PC-3 (cell line): ENCODE measurements at regions not wholly inside any gene's neighbourhood (a gene's known extent, or its start where the extent isn't known, plus 50 kb on each side); places are given as distances from the start of the nearest gene placed in this dataset.
"Not testable (repeated sequence)": the region's sequence is repeated elsewhere in the genome, so short reads cannot be mapped to it uniquely, and the experiment has no call there.

Experiments used
- ATAC-seq: fragments of 200-7000 bp; cut with Tn5 transposase; 2 replicates; pipeline ENCODE4 v1.9.1; 2020; ENCODE audit warnings: mild to moderate bottlenecking, moderate library complexity
- BruUV-seq: library from RNA; stranded (reverse); fragments of 400-500 nt; replicated peaks from 2 replicates; lab custom pipeline; 2021; lab: Mats Ljungman, UMichigan
- CTCF ChIA-PET: fragments of 300-600 bp; sonication (Branson Sonifier 250); formaldehyde crosslinking; loops from one replicate; lab custom pipeline; 2022; ENCODE audit warnings: antibody characterized with exemption; lab: Charles Lee
- POLR2A ChIA-PET: fragments of 300-600 bp; sonication (Branson Sonifier 250); formaldehyde crosslinking; loops from one replicate; lab custom pipeline; 2022; ENCODE audit warnings: antibody characterized with exemption; ENCODE audit not compliant: unreplicated experiment; lab: Charles Lee
- DNase-seq: peaks from one replicate; pipeline ENCODE4 v3.0.0-alpha.2; 2015
- H2AFZ ChIP-seq: fragments of 300-600 bp; sonication (generic); 2 replicates; pipeline ENCODE4 v1.6.0; 2016; ENCODE audit warnings: antibody characterized with exemption, low read length
- H3F3A ChIP-seq: fragments of 300-600 bp; sonication (generic); one replicate; pipeline ENCODE4 v1.6.0; 2017; ENCODE audit warnings: antibody characterized with exemption, low read length, control low read depth, mild to moderate bottlenecking; ENCODE audit not compliant: unreplicated experiment
- H3K27ac ChIP-seq: fragments of 300-600 bp; sonication (generic); 2 replicates; pipeline ENCODE4 v1.5.1; 2016; ENCODE audit warnings: mild to moderate bottlenecking, low read length
- H3K27me3 ChIP-seq: fragments of 300-600 bp; sonication (generic); 2 replicates; pipeline ENCODE4 v1.6.1; 2016; ENCODE audit warnings: low read length, mixed read lengths
- H3K36me3 ChIP-seq: fragments of 300-600 bp; sonication (generic); 2 replicates; pipeline ENCODE4 v1.6.1; 2016; ENCODE audit warnings: low read depth, mixed run types, low read length, mixed read lengths
- H3K4me1 ChIP-seq: fragments of 300-600 bp; sonication (generic); 2 replicates; pipeline ENCODE4 v1.5.1; 2016; ENCODE audit warnings: low read length; ENCODE audit not compliant: insufficient read depth
- H3K4me2 ChIP-seq: fragments of 300-600 bp; sonication (generic); 2 replicates; pipeline ENCODE4 v1.6.0; 2016; ENCODE audit warnings: low read length
- H3K4me3 ChIP-seq: fragments of 300-600 bp; sonication (generic); 2 replicates; pipeline ENCODE4 v1.5.1; 2016; ENCODE audit warnings: mild to moderate bottlenecking, low read length, mixed read lengths
- H3K79me2 ChIP-seq: fragments of 300-600 bp; sonication (generic); 2 replicates; pipeline ENCODE4 v1.6.1; 2017; ENCODE audit warnings: low read length, mixed read lengths
- H3K9ac ChIP-seq: fragments of 300-600 bp; sonication (generic); 2 replicates; pipeline ENCODE4 v1.6.0; 2016; ENCODE audit warnings: mild to moderate bottlenecking, low read length
- H3K9me2 ChIP-seq: fragments of 300-600 bp; sonication (generic); replicated peaks from 2 replicates; pipeline ENCODE4 v1.6.1; 2016; ENCODE audit warnings: mixed run types, low read length, mixed read lengths
- H3K9me3 ChIP-seq: fragments of 300-600 bp; sonication (generic); 2 replicates; pipeline ENCODE4 v1.6.1; 2016; ENCODE audit warnings: low read length, mixed read lengths
- H4K20me1 ChIP-seq: fragments of 300-600 bp; sonication (generic); 2 replicates; pipeline ENCODE4 v1.6.1; 2016; ENCODE audit warnings: low read length, mixed read lengths
- EZH2 ChIP-seq: fragments of 300-600 bp; sonication (generic); IDR thresholded peaks from one replicate; pipeline ENCODE4 v1.6.1; 2017; ENCODE audit warnings: antibody characterized with exemption, mild to moderate bottlenecking, low read length; ENCODE audit not compliant: unreplicated experiment
- EZH2phosphoT487 ChIP-seq: fragments of 300-600 bp; sonication (generic); IDR thresholded peaks from 2 replicates; pipeline ENCODE4 v1.6.1; 2018; ENCODE audit warnings: mild to moderate bottlenecking, antibody characterized with exemption, low read length, borderline replicate concordance
- intact Hi-C: fragments of 100-400 bp; cut with micrococcal nuclease; formaldehyde crosslinking; loops from 2 replicates; pipeline ENCODE4 v1.9.0; 2023
- TF ChIP-seq, protein P1 (sequence below): fragments of 300-600 bp; sonication (generic); conservative IDR thresholded peaks from 2 replicates; pipeline ENCODE4 v1.5.1; 2017; ENCODE audit warnings: antibody characterized with exemption, low read depth, mild to moderate bottlenecking, low read length

DNA sequence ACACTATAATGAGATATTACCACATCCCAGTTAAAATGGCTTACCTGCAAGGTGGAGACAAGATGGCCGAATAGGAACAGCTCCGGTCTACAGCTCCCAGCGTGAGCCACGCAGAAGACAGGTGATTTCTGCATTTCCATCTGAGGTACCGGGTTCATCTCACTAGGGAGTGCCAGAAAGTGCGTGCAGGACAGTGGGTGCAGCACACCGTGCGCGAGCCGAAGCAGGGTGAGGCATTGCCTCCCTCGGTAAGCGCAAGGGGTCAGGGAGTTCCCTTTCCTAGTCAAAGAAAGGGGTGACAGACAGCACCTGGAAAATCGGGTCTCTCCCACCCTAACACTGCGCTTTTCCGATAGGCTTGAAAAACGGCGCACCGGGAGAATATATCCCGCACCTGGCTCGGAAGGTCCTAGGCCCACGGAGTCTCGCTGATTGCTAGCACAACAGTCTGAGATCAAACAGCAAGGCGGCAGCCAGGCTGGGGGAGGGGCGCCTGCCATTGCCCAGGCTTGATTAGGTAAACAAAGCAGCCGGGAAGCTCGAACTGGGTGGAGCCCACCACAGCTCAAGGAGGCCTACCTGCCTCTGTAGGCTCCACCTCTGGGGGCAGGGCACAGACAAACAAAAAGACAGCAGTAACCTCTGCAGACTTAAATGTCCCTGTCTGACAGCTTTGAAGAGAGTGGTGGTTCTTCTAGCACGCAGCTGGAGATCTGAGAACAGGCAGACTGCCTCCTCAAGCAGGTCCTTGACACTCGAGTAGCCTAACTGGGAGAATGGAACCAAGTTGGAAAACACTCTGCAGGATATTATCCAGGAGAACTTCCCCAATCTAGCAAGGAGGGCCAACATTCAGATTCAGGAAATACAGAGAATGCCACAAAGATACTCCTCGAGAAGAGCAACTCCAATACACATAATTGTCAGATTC is 92.5 kb downstream of the DCAF12L1 start:
- DNase-seq, H3K4me3 ChIP-seq, H3K9me3 ChIP-seq, H3K79me2 ChIP-seq, BruUV-seq, H3F3A ChIP-seq, H3K4me1 ChIP-seq, H4K20me1 ChIP-seq, CTCF ChIA-PET, H3K27ac ChIP-seq, H3K9ac ChIP-seq, POLR2A ChIA-PET, intact Hi-C loops, ATAC-seq, H3K9me2 ChIP-seq, H3K36me3 ChIP-seq, H3K27me3 ChIP-seq, H3K4me2 ChIP-seq, H2AFZ ChIP-seq: not testable (repeated sequence)

DNA sequence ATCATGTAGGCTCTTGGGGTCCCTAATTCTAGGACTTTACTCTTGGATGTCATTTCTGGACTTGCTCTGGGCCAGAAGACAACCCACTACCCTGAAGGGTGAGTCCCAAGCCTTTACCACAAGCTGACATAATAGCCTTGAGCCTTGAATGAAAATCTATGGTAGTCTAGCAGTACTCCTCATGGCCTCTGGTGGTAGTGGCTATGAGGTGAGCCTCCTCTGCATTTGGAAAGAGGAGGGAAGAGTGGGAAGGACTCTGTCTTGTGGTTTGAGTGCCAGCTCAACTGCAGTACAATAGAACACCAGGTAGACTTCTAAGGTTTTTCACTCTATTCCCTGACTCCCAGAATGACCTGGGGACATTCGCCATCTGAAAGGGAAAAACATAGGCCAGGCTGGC is 96.5 kb downstream of the DCAF12L1 start:
- ChIA-PET CTCF (no interaction called here), POLR2A (no interaction called here)
- Histone ChIP-seq H3K9ac (no peak overlapping the region), H3K79me2 (no peaks in the 10 kb centered on the region), H2AFZ (no peak overlapping the region), H3K36me3 (no peaks in the 10 kb centered on the region), H3K9me3 (no peaks in the 10 kb centered on the region), H4K20me1 (no peaks in the 10 kb centered on the region), H3K27ac (no peak overlapping the region), H3F3A (no peaks in the 10 kb centered on the region), H3K4me2 (no peak overlapping the region), H3K9me2 (no peaks in the 10 kb centered on the region), H3K4me1 (no peaks in the 10 kb centered on the region), H3K27me3 (no peaks in the 10 kb centered on the region), H3K4me3 (no peak overlapping the region)
- BruUV-seq: no TSS peak
- ATAC-seq (no peak), DNase-seq (no peak)
- TF ChIP-seq EZH2 (no peak), EZH2phosphoT487 (no peak)
- TF ChIP-seq, protein P1, sequence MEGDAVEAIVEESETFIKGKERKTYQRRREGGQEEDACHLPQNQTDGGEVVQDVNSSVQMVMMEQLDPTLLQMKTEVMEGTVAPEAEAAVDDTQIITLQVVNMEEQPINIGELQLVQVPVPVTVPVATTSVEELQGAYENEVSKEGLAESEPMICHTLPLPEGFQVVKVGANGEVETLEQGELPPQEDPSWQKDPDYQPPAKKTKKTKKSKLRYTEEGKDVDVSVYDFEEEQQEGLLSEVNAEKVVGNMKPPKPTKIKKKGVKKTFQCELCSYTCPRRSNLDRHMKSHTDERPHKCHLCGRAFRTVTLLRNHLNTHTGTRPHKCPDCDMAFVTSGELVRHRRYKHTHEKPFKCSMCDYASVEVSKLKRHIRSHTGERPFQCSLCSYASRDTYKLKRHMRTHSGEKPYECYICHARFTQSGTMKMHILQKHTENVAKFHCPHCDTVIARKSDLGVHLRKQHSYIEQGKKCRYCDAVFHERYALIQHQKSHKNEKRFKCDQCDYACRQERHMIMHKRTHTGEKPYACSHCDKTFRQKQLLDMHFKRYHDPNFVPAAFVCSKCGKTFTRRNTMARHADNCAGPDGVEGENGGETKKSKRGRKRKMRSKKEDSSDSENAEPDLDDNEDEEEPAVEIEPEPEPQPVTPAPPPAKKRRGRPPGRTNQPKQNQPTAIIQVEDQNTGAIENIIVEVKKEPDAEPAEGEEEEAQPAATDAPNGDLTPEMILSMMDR: no peak
- intact Hi-C loops: no loop called here

DNA sequence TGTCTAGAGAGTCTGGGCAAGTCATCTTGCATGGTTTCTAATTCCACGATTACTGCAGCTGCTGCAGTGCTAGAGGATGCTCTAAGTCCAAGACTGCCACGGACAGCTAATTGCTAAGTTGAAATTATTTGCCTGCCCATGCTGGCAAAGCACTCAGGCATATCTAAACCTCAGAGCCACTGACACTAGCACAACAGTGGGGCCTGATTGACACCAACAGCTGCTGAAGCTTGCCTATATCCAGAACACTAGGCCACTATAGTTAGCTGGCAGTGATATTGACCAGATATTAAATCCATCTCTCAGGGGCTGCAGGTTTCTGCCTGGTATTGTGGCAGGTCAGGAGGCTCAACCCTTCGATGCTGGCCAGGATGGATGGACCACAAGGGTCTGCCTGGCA is 103.9 kb downstream of the DCAF12L1 start:
- CTCF ChIA-PET: no interaction called here

More for the DNA sequence above, 103.9 kb downstream of the DCAF12L1 start:
- H3K9ac ChIP-seq: no peak overlapping the region
- no peak overlapping the region for H3K27ac ChIP-seq
- intact Hi-C loops: no loop called here
- ATAC-seq: no peak
- BruUV-seq: no TSS peak
- H3K9me3 ChIP-seq: 0 out of 2 replicates have a peak, but pooled peaks cover 5% of the 10 kb centered on the region
- POLR2A ChIA-PET: no interaction called here
- no peaks in the 10 kb centered on the region for H3K4me1 ChIP-seq
- H3K36me3 ChIP-seq: no peaks in the 10 kb centered on the region
- no peaks in the 10 kb centered on the region for H3F3A ChIP-seq
- H3K27me3 ChIP-seq: no peaks in the 10 kb centered on the region
- H2AFZ ChIP-seq: no peak overlapping the region
- no peak for TF ChIP-seq EZH2
- TF ChIP-seq EZH2phosphoT487: no peak
- TF ChIP-seq, protein P1: no peak
- H3K4me2 ChIP-seq: no peak overlapping the region
- H4K20me1 ChIP-seq: no peaks in the 10 kb centered on the region
- no peak for DNase-seq
- no peaks in the 10 kb centered on the region for H3K9me2 ChIP-seq
- no peaks in the 10 kb centered on the region for H3K79me2 ChIP-seq
- H3K4me3 ChIP-seq: no peak overlapping the region
